ENCODE measurements at regions not wholly inside any gene's neighbourhood (a gene's known extent, or its start where the extent isn't known, plus 50 kb on each side); places are given as distances from the start of the nearest gene placed in this dataset.

GRCh38 chr3:88921986-88922385 lies 185.4 kb upstream of the EPHA3 start:
- H3K36me3 ChIP-seq (ENCODE audit: insufficient read depth, low read length), result no peaks in the 10 kb centered on the region

GRCh38 chr3:88926221-88926620 lies 181.2 kb upstream of the EPHA3 start:
- no peak overlapping the region for H3K4me3 ChIP-seq (ENCODE audit: low read depth, low read length)
- no peaks in the 10 kb centered on the region for H3K4me1 ChIP-seq (ENCODE audit: control insufficient read depth, insufficient read depth, low read length, unreplicated experiment)
- no peak overlapping the region for H3K27ac ChIP-seq (ENCODE audit: low read depth, low read length)
- H2AFZ ChIP-seq (ENCODE audit: low read length, unreplicated experiment), result no peak overlapping the region
- H3K36me3 ChIP-seq (ENCODE audit: insufficient read depth, low read length), result no peaks in the 10 kb centered on the region
- H3K27me3 ChIP-seq (ENCODE audit: insufficient read depth, low read length), result no peaks in the 10 kb centered on the region
- H3K79me2 ChIP-seq (ENCODE audit: control insufficient read depth, insufficient read depth, low read length, unreplicated experiment), result no peaks in the 10 kb centered on the region

More at GRCh38 chr3:88921986-88922385, 185.4 kb upstream of the EPHA3 start:
- H3K27ac ChIP-seq (ENCODE audit: low read depth, low read length), result no peak overlapping the region
- no peaks in the 10 kb centered on the region for H3K79me2 ChIP-seq (ENCODE audit: control insufficient read depth, insufficient read depth, low read length, unreplicated experiment)
- H3K4me3 ChIP-seq (ENCODE audit: low read depth, low read length), result no peak overlapping the region
- no peaks in the 10 kb centered on the region for H3K27me3 ChIP-seq (ENCODE audit: insufficient read depth, low read length)
- H3K4me1 ChIP-seq (ENCODE audit: control insufficient read depth, insufficient read depth, low read length, unreplicated experiment), result no peaks in the 10 kb centered on the region
- no peak overlapping the region for H2AFZ ChIP-seq (ENCODE audit: low read length, unreplicated experiment)

- H3K79me2 ChIP-seq (ENCODE audit: control insufficient read depth, insufficient read depth, low read length, unreplicated experiment), result no peaks in the 10 kb centered on the region
- H3K36me3 ChIP-seq (ENCODE audit: insufficient read depth, low read length), result no peaks in the 10 kb centered on the region
- H3K4me1 ChIP-seq (ENCODE audit: control insufficient read depth, insufficient read depth, low read length, unreplicated experiment), result no peaks in the 10 kb centered on the region
- H2AFZ ChIP-seq (ENCODE audit: low read length, unreplicated experiment), result no peak overlapping the region
- no peak overlapping the region for H3K4me3 ChIP-seq (ENCODE audit: low read depth, low read length)
- no peak overlapping the region for H3K27ac ChIP-seq (ENCODE audit: low read depth, low read length)
- H3K27me3 ChIP-seq (ENCODE audit: insufficient read depth, low read length), result no peaks in the 10 kb centered on the region
Observed at GRCh38 chr3:88930611-88931010, 176.8 kb upstream of the EPHA3 start.

- Histone ChIP-seq H3K4me1 (ENCODE audit: control insufficient read depth, insufficient read depth, low read length, unreplicated experiment) (no peaks in the 10 kb centered on the region), H3K36me3 (ENCODE audit: insufficient read depth, low read length) (no peaks in the 10 kb centered on the region), H2AFZ (ENCODE audit: low read length, unreplicated experiment) (no peak overlapping the region)
Observed at GRCh38 chr3:88936831-88937230, 170.6 kb upstream of the EPHA3 start.

GRCh38 chr3:88940296-88940695 lies 167.1 kb upstream of the EPHA3 start:
- no peak overlapping the region for H3K27ac ChIP-seq (ENCODE audit: low read depth, low read length)

More at GRCh38 chr3:88936831-88937230, 170.6 kb upstream of the EPHA3 start:
- Histone ChIP-seq H3K27ac (ENCODE audit: low read depth, low read length) (no peak overlapping the region), H3K4me3 (ENCODE audit: low read depth, low read length) (no peak overlapping the region), H3K27me3 (ENCODE audit: insufficient read depth, low read length) (no peaks in the 10 kb centered on the region), H3K79me2 (ENCODE audit: control insufficient read depth, insufficient read depth, low read length, unreplicated experiment) (no peaks in the 10 kb centered on the region)

GRCh38 chr3:88947013-88947412 lies 160.4 kb upstream of the EPHA3 start:
- no peak overlapping the region for H2AFZ ChIP-seq (ENCODE audit: low read length, unreplicated experiment)
- no peaks in the 10 kb centered on the region for H3K79me2 ChIP-seq (ENCODE audit: control insufficient read depth, insufficient read depth, low read length, unreplicated experiment)
- no peak overlapping the region for H3K4me3 ChIP-seq (ENCODE audit: low read depth, low read length)
- no peak overlapping the region for H3K27ac ChIP-seq (ENCODE audit: low read depth, low read length)
- no peaks in the 10 kb centered on the region for H3K27me3 ChIP-seq (ENCODE audit: insufficient read depth, low read length)
- H3K4me1 ChIP-seq (ENCODE audit: control insufficient read depth, insufficient read depth, low read length, unreplicated experiment), result no peaks in the 10 kb centered on the region
- no peaks in the 10 kb centered on the region for H3K36me3 ChIP-seq (ENCODE audit: insufficient read depth, low read length)

More at GRCh38 chr3:88940296-88940695, 167.1 kb upstream of the EPHA3 start:
- Histone ChIP-seq H2AFZ (ENCODE audit: low read length, unreplicated experiment) (no peak overlapping the region), H3K36me3 (ENCODE audit: insufficient read depth, low read length) (no peaks in the 10 kb centered on the region), H3K27me3 (ENCODE audit: insufficient read depth, low read length) (no peaks in the 10 kb centered on the region), H3K4me1 (ENCODE audit: control insufficient read depth, insufficient read depth, low read length, unreplicated experiment) (no peaks in the 10 kb centered on the region), H3K4me3 (ENCODE audit: low read depth, low read length) (no peak overlapping the region), H3K79me2 (ENCODE audit: control insufficient read depth, insufficient read depth, low read length, unreplicated experiment) (no peaks in the 10 kb centered on the region)

GRCh38 chr3:88954853-88955252 lies 152.6 kb upstream of the EPHA3 start:
- H3K4me1 ChIP-seq (ENCODE audit: control insufficient read depth, insufficient read depth, low read length, unreplicated experiment), result peaks cover 32% of the 10 kb centered on the region

GRCh38 chr3:88955274-88955673 lies 152.1 kb upstream of the EPHA3 start:
- no peaks in the 10 kb centered on the region for H3K79me2 ChIP-seq (ENCODE audit: control insufficient read depth, insufficient read depth, low read length, unreplicated experiment)
- no peak overlapping the region for H3K27ac ChIP-seq (ENCODE audit: low read depth, low read length)
- no peak overlapping the region for H3K4me3 ChIP-seq (ENCODE audit: low read depth, low read length)
- peaks cover 34% of the 10 kb centered on the region for H3K4me1 ChIP-seq (ENCODE audit: control insufficient read depth, insufficient read depth, low read length, unreplicated experiment)
- H2AFZ ChIP-seq (ENCODE audit: low read length, unreplicated experiment), result no peak overlapping the region
- no peaks in the 10 kb centered on the region for H3K36me3 ChIP-seq (ENCODE audit: insufficient read depth, low read length)
- H3K27me3 ChIP-seq (ENCODE audit: insufficient read depth, low read length), result no peaks in the 10 kb centered on the region

More at GRCh38 chr3:88954853-88955252, 152.6 kb upstream of the EPHA3 start:
- Histone ChIP-seq H3K27ac (ENCODE audit: low read depth, low read length) (no peak overlapping the region), H3K27me3 (ENCODE audit: insufficient read depth, low read length) (no peaks in the 10 kb centered on the region), H2AFZ (ENCODE audit: low read length, unreplicated experiment) (no peak overlapping the region), H3K4me3 (ENCODE audit: low read depth, low read length) (no peak overlapping the region), H3K36me3 (ENCODE audit: insufficient read depth, low read length) (no peaks in the 10 kb centered on the region), H3K79me2 (ENCODE audit: control insufficient read depth, insufficient read depth, low read length, unreplicated experiment) (no peaks in the 10 kb centered on the region)

- H3K4me3 ChIP-seq (ENCODE audit: low read depth, low read length), result peak overlapping the region; percentile 40
- no peaks in the 10 kb centered on the region for H3K79me2 ChIP-seq (ENCODE audit: control insufficient read depth, insufficient read depth, low read length, unreplicated experiment)
- peak overlapping the region; percentile 97 for H3K27ac ChIP-seq (ENCODE audit: low read depth, low read length)
- H3K36me3 ChIP-seq (ENCODE audit: insufficient read depth, low read length), result no peaks in the 10 kb centered on the region
- no peaks in the 10 kb centered on the region for H3K27me3 ChIP-seq (ENCODE audit: insufficient read depth, low read length)
- H3K4me1 ChIP-seq (ENCODE audit: control insufficient read depth, insufficient read depth, low read length, unreplicated experiment), result peaks cover 32% of the 10 kb centered on the region
- peak overlapping the region; percentile 91 for H2AFZ ChIP-seq (ENCODE audit: low read length, unreplicated experiment)
Observed at GRCh38 chr3:88957711-88958439, 149.5 kb upstream of the EPHA3 start.

GRCh38 chr3:88960019-88960418 lies 147.4 kb upstream of the EPHA3 start:
- H3K79me2 ChIP-seq (ENCODE audit: control insufficient read depth, insufficient read depth, low read length, unreplicated experiment), result no peaks in the 10 kb centered on the region
- no peaks in the 10 kb centered on the region for H3K36me3 ChIP-seq (ENCODE audit: insufficient read depth, low read length)
- no peak overlapping the region for H3K4me3 ChIP-seq (ENCODE audit: low read depth, low read length)
- H3K27ac ChIP-seq (ENCODE audit: low read depth, low read length), result no peak overlapping the region
- H2AFZ ChIP-seq (ENCODE audit: low read length, unreplicated experiment), result no peak overlapping the region
- no peaks in the 10 kb centered on the region for H3K27me3 ChIP-seq (ENCODE audit: insufficient read depth, low read length)
- peaks cover 28% of the 10 kb centered on the region for H3K4me1 ChIP-seq (ENCODE audit: control insufficient read depth, insufficient read depth, low read length, unreplicated experiment)

- H3K4me1 ChIP-seq (ENCODE audit: control insufficient read depth, insufficient read depth, low read length, unreplicated experiment), result peaks cover 16% of the 10 kb centered on the region
- H3K4me3 ChIP-seq (ENCODE audit: low read depth, low read length), result no peak overlapping the region
- H3K36me3 ChIP-seq (ENCODE audit: insufficient read depth, low read length), result no peaks in the 10 kb centered on the region
- no peak overlapping the region for H3K27ac ChIP-seq (ENCODE audit: low read depth, low read length)
- H3K27me3 ChIP-seq (ENCODE audit: insufficient read depth, low read length), result no peaks in the 10 kb centered on the region
- H2AFZ ChIP-seq (ENCODE audit: low read length, unreplicated experiment), result no peak overlapping the region
- H3K79me2 ChIP-seq (ENCODE audit: control insufficient read depth, insufficient read depth, low read length, unreplicated experiment), result no peaks in the 10 kb centered on the region
Observed at GRCh38 chr3:88963003-88963402, 144.4 kb upstream of the EPHA3 start.
